SK-N-MC (cell line): ENCODE measurements at regions not wholly inside any gene's neighbourhood (a gene's known extent, or its start where the extent isn't known, plus 50 kb on each side); places are given as distances from the start of the nearest gene placed in this dataset.
"Not testable (repeated sequence)": the region's sequence is repeated elsewhere in the genome, so short reads cannot be mapped to it uniquely, and the experiment has no call there.

Experiments used
- EZH2 ChIP-seq: fragments of 200-600 bp; sonication (generic); IDR thresholded peaks from one replicate; pipeline ENCODE4 v1.6.1; 2017; ENCODE audit warnings: antibody characterized with exemption
- FOXP2 ChIP-seq: optimal IDR thresholded peaks from 2 replicates; pipeline ENCODE3; 2011; ENCODE audit warnings: mild to moderate bottlenecking, moderate library complexity; ENCODE audit not compliant: insufficient read depth; ENCODE audit errors: extremely low read length, control extremely low read depth
- POLR2AphosphoS5 ChIP-seq: IDR thresholded peaks from 2 replicates; pipeline ENCODE4 v1.6.1; 2012; ENCODE audit warnings: mild to moderate bottlenecking, low read depth, low read length, borderline replicate concordance

GRCh38 chr15:47098526-47098925, 618.8 kb upstream of the SEMA6D start:
- not testable (repeated sequence) for TF ChIP-seq EZH2, POLR2AphosphoS5, FOXP2
